ENCODE measurements at regions not wholly inside any gene's neighbourhood (a gene's known extent, or its start where the extent isn't known, plus 50 kb on each side); places are given as distances from the start of the nearest gene placed in this dataset.

DNA sequence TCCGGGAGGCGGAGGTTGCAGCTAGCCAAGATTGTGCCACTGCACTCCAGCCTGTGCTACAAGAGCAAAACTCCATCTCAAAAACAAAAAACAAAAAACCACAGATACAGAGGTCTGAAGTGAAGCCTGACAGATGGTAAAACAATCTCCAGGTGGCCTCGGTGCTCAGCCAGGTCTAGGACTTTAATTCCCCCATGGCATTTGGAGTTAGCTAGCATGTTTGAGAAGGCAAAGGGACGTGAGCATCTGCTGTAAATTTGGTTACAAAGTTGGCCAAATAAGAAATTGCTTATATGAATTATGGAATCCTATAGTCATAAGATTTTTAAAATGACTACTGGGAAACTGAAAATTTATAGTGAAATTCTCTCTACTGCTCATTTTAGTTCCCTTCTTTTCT lies 98.3 kb upstream of the FMN2 start:
- TF ChIP-seq, protein P1, sequence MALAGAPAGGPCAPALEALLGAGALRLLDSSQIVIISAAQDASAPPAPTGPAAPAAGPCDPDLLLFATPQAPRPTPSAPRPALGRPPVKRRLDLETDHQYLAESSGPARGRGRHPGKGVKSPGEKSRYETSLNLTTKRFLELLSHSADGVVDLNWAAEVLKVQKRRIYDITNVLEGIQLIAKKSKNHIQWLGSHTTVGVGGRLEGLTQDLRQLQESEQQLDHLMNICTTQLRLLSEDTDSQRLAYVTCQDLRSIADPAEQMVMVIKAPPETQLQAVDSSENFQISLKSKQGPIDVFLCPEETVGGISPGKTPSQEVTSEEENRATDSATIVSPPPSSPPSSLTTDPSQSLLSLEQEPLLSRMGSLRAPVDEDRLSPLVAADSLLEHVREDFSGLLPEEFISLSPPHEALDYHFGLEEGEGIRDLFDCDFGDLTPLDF (CRISPR knock-in tag; IDR thresholded peaks at IDR 0.05), result no peak
- TF ChIP-seq ZNF121 (CRISPR knock-in tag; IDR thresholded peaks at IDR 0.05), result no peak
- TF ChIP-seq, protein P2, sequence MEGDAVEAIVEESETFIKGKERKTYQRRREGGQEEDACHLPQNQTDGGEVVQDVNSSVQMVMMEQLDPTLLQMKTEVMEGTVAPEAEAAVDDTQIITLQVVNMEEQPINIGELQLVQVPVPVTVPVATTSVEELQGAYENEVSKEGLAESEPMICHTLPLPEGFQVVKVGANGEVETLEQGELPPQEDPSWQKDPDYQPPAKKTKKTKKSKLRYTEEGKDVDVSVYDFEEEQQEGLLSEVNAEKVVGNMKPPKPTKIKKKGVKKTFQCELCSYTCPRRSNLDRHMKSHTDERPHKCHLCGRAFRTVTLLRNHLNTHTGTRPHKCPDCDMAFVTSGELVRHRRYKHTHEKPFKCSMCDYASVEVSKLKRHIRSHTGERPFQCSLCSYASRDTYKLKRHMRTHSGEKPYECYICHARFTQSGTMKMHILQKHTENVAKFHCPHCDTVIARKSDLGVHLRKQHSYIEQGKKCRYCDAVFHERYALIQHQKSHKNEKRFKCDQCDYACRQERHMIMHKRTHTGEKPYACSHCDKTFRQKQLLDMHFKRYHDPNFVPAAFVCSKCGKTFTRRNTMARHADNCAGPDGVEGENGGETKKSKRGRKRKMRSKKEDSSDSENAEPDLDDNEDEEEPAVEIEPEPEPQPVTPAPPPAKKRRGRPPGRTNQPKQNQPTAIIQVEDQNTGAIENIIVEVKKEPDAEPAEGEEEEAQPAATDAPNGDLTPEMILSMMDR (IDR thresholded peaks at IDR 0.05), result no peak

All from WTC11 (cell line).